Right lobe of liver (tissue), 6 donors: ENCODE measurements at regions not wholly inside any gene's neighbourhood (a gene's known extent, or its start where the extent isn't known, plus 50 kb on each side); places are given as distances from the start of the nearest gene placed in this dataset.
"Not testable (repeated sequence)": the region's sequence is repeated elsewhere in the genome, so short reads cannot be mapped to it uniquely, and the experiment has no call there.

Source experiments
- ATAC-seq, 4 donors: fragments of 200-7000 bp; cut with Tn5 transposase; one replicate each; pipeline ENCODE4 v1.9.1; 2020; ENCODE audit warnings: mild to moderate bottlenecking in 4 of 4, moderate library complexity in 4 of 4
- DNase-seq, 3 donors: peaks; one replicate each; pipeline ENCODE4 v3.0.0-alpha.2; 2020
- H3K27ac ChIP-seq, 3 donors: fragments of 200-600 bp; one replicate each; pipeline ENCODE4 v1.8.0; 2022
- H3K27me3 ChIP-seq, 2 donors: fragments of 200-600 bp; one replicate each; pipeline ENCODE4 v1.8.0; 2022
- H3K36me3 ChIP-seq, 4 donors: fragments of 200-600 bp; sonication (generic) in 1 of 4; one replicate each; pipeline versions ENCODE4 v1.5.1 to v1.8.0; 2017 to 2022; ENCODE audit warnings: control low read depth in 1 of 4
- H3K4me1 ChIP-seq, 4 donors: fragments of 200-600 bp; sonication (generic) in 1 of 4; one replicate each; pipeline versions ENCODE4 v1.5.1 to v1.8.0; 2017 to 2022; ENCODE audit warnings: control low read depth in 1 of 4
- H3K4me3 ChIP-seq, 3 donors: fragments of 200-600 bp; one replicate each; pipeline ENCODE4 v1.8.0; 2022
- H3K9me3 ChIP-seq, 4 donors: fragments of 200-600 bp; sonication (generic) in 1 of 4; one replicate each; pipeline versions ENCODE4 v1.5.1 to v1.8.0; 2017 to 2022; ENCODE audit warnings: control low read depth in 1 of 4
- POLR2A ChIP-seq: fragments of 450-650 bp; IDR thresholded peaks from one replicate; pipeline ENCODE4 v1.6.1; 2017; ENCODE audit warnings: antibody characterized with exemption, mild to moderate bottlenecking
- WGBS: methylation state at CpG from one replicate; pipeline ENCODE4 v1.1.6; 2018; ENCODE audit warnings: low coverage, low lambda C conversion rate; ENCODE audit not compliant: insufficient coverage; ENCODE audit errors: missing lambda C conversion rate; 5-methylcytosine and 5-hydroxymethylcytosine counted together
- intact Hi-C, 2 donors: fragments of 100-400 bp; cut with DNase I; formaldehyde crosslinking; loops; one replicate each; pipeline versions ENCODE4 v1.11.2 to v1.14.1; 2022
- TF ChIP-seq, protein P1 (sequence below), 4 donors: fragments of 200-600 bp in 3 of 4; fragments of 450-650 bp in 1 of 4; IDR thresholded peaks; one replicate each; pipeline versions ENCODE4 v1.5.1 to v1.8.0; 2016 to 2022; ENCODE audit warnings: antibody characterized with exemption in 4 of 4, mild to moderate bottlenecking in 2 of 4
- donor health status: DM: no; HTN: yes; CAD: no.
- donor health status: DM: no; HTN: no; CAD: no.
- donor health status: DM: no; HTN: no; CAD: no.
- donor health status: DM: no; HTN: yes; CAD: no.
- donor health status: DM: no; HTN: yes; CAD: no.

DNA sequence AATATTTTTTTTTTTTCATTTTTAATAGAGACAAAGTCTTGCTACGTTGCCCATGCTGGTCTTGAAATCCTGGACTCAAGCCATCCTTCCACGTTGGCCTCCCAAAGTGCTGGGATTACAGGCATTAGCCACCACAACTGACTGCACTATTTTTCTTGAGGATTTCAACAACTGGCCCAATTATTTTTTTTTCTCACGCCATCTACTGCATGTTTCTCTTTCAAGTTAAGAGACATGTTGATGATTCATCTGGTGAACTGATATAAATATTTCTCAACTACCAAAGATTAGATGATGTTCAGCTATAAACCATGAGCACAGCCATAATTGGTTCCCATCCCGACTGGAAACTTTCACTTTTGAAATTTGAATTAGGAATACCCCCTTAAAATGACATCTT, 688.4 kb upstream of the SYT4 start:
- Histone ChIP-seq H3K4me1 (no peaks in the 10 kb centered on the region), H3K27me3 (no peaks in the 10 kb centered on the region), H3K9me3 (no peaks in the 10 kb centered on the region), H3K4me3 (no peak overlapping the region), H3K36me3 (no peaks in the 10 kb centered on the region), H3K27ac (no peak overlapping the region)
- ATAC-seq = no peak
- intact Hi-C loops = no loop called here
- WGBS = 38% methylated on average over 4 of the region's 4 CpGs
- no peak for DNase-seq
- no peak for TF ChIP-seq POLR2A
- TF ChIP-seq, protein P1, sequence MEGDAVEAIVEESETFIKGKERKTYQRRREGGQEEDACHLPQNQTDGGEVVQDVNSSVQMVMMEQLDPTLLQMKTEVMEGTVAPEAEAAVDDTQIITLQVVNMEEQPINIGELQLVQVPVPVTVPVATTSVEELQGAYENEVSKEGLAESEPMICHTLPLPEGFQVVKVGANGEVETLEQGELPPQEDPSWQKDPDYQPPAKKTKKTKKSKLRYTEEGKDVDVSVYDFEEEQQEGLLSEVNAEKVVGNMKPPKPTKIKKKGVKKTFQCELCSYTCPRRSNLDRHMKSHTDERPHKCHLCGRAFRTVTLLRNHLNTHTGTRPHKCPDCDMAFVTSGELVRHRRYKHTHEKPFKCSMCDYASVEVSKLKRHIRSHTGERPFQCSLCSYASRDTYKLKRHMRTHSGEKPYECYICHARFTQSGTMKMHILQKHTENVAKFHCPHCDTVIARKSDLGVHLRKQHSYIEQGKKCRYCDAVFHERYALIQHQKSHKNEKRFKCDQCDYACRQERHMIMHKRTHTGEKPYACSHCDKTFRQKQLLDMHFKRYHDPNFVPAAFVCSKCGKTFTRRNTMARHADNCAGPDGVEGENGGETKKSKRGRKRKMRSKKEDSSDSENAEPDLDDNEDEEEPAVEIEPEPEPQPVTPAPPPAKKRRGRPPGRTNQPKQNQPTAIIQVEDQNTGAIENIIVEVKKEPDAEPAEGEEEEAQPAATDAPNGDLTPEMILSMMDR (IDR thresholded peaks at IDR 0.05) = no peak

DNA sequence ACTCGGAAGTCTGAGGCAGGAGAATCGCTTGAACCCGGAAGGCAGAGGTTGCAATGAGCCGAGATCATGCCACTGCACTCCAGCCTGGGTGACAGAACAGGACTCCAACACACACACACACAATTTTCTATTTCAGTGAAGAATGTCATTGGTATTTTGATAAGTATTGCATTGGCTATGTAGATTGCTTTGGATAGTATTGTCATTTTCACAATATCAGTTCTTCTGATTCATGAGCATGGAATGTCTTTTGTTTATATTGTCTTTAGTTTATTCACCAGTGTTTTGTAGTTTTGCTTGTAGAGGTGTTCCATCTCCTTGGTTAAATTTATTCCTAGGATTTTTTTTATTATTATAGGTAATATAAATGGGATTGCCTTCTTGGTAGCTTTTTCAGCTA, 693.4 kb upstream of the SYT4 start:
- intact Hi-C loops = no loop called here
- no peaks in the 10 kb centered on the region for H3K9me3 ChIP-seq
- H3K4me1 ChIP-seq = no peaks in the 10 kb centered on the region
- H3K36me3 ChIP-seq = no peaks in the 10 kb centered on the region
- no peak overlapping the region for H3K4me3 ChIP-seq
- no peaks in the 10 kb centered on the region for H3K27me3 ChIP-seq
- no peak for DNase-seq
- no peak overlapping the region for H3K27ac ChIP-seq
- no peak for ATAC-seq
- no peak for TF ChIP-seq POLR2A
- TF ChIP-seq, protein P1 (IDR thresholded peaks at IDR 0.05) = no peak
- 79% methylated on average over 4 of the region's 4 CpGs for WGBS

DNA sequence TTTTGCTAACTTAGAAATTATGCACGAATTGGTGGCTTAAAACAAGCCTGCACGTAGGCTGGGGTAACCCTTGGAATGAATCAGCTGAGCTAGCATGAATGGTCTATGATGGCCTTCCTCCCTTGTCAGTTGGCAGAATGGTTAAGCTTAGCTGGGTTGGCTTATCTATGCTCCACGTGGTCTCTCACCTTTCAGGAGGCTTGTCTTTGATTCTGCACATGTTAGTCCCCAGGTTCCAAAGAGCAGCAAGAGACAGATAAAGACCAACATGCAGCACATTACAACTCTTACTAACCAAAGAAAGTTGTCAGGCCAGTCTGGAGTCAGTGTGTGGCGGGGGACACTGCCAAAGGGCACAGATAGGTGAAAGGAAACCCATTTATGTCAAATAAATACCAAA, 700.9 kb upstream of the SYT4 start:
- H3K36me3 ChIP-seq = no peaks in the 10 kb centered on the region
- no peak overlapping the region for H3K27ac ChIP-seq
- intact Hi-C loops = no loop called here
- DNase-seq (no peak), ATAC-seq (no peak)
- no peaks in the 10 kb centered on the region for H3K27me3 ChIP-seq
- H3K9me3 ChIP-seq = no peaks in the 10 kb centered on the region
- WGBS = 21% methylated on average over 3 of the region's 4 CpGs
- no peaks in the 10 kb centered on the region for H3K4me1 ChIP-seq
- TF ChIP-seq, protein P1 (IDR thresholded peaks at IDR 0.05) = no peak
- TF ChIP-seq POLR2A = no peak
- H3K4me3 ChIP-seq = no peak overlapping the region

DNA sequence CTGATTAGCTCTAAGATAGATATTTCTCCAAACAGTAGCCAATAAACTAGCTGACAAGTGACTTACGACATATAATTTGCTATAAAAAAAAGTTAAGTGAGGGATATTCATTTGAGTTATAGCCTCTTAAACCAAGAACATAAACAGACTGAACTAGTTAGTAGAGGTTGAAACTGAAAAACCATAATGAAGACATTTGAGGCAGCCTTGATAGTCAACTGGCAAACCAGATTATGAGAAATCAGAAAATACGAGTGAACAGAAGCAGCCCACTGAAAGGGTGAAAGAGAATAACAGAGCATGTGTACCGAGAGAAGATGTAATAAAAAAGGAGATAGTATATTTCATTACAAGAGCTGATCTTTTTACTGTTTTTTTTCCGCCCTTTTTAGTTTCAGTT, 698.1 kb upstream of the SETBP1 start:
- Histone ChIP-seq H3K36me3 (no peaks in the 10 kb centered on the region), H3K4me1 (no peaks in the 10 kb centered on the region), H3K27me3 (no peaks in the 10 kb centered on the region), H3K27ac (no peak overlapping the region), H3K9me3 (no peaks in the 10 kb centered on the region), H3K4me3 (no peak overlapping the region)
- TF ChIP-seq, protein P1 (IDR thresholded peaks at IDR 0.05) = no peak
- TF ChIP-seq POLR2A = no peak
- DNase-seq (no peak), ATAC-seq (no peak)
- 73% methylated on average over 4 of the region's 4 CpGs for WGBS
- intact Hi-C loops = no loop called here

DNA sequence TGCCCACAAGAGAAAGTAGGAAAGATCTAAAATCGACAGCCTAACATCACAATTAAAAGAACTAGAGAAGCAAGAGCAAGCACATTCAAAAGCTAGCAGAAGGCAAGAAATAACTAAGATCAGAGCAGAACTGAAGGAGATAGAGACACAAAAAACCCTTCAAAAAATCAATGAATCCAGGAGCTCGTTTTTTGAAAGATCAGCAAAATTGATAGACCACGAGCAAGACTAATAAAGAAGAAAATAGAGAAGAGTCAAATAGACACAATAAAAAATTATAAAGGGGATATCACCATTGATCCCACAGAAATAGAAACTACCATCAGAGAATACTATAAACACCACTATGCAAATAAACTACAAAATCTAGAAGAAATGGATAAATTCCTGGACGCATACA, 693.6 kb upstream of the SETBP1 start:
- H3K9me3 ChIP-seq, intact Hi-C loops, H3K4me3 ChIP-seq, H3K27ac ChIP-seq, DNase-seq, H3K36me3 ChIP-seq, H3K27me3 ChIP-seq, H3K4me1 ChIP-seq, ATAC-seq: not testable (repeated sequence)
- WGBS = 40% methylated on average over 4 of the region's 4 CpGs
